ENCODE measurements at regions not wholly inside any gene's neighbourhood (a gene's known extent, or its start where the extent isn't known, plus 50 kb on each side); places are given as distances from the start of the nearest gene placed in this dataset.
A peak's percentile ranks its signal among the peaks of the same experiment; 100 is the strongest.

GRCh38 chr22:49606562-49607290 is 220.9 kb downstream of the BRD1 start:
- no peak overlapping the region for H3K27ac ChIP-seq (ENCODE audit: low read length)
- no peak for DNase-seq
- H2AFZ ChIP-seq (ENCODE audit: low read length), result no peak overlapping the region
- H3K4me2 ChIP-seq (ENCODE audit: low read depth, low read length, poor library complexity, severe bottlenecking), result no peak overlapping the region
- H3K9ac ChIP-seq (ENCODE audit: low read length), result no peak overlapping the region
- H3K4me3 ChIP-seq (ENCODE audit: low read length), result no peak overlapping the region
- no peaks in the 10 kb centered on the region for H3K4me1 ChIP-seq (ENCODE audit: low read length)
- H3K79me2 ChIP-seq (ENCODE audit: low read length), result peaks cover 93% of the 10 kb centered on the region
- H3K9me3 ChIP-seq (ENCODE audit: low read length), result peaks cover 6% of the 10 kb centered on the region; the same call in 1 of the 2 replicates
- H3K9me2 ChIP-seq (replicated peaks; ENCODE audit: insufficient read depth, low read length), result no peaks in the 10 kb centered on the region
- no peaks in the 10 kb centered on the region for H3K27me3 ChIP-seq (ENCODE audit: low read length)
- no peaks in the 10 kb centered on the region for H4K20me1 ChIP-seq (ENCODE audit: insufficient read depth, low read depth, low read length)
- peaks cover 42% of the 10 kb centered on the region for H3K36me3 ChIP-seq (ENCODE audit: insufficient read depth, low read length)

DNA sequence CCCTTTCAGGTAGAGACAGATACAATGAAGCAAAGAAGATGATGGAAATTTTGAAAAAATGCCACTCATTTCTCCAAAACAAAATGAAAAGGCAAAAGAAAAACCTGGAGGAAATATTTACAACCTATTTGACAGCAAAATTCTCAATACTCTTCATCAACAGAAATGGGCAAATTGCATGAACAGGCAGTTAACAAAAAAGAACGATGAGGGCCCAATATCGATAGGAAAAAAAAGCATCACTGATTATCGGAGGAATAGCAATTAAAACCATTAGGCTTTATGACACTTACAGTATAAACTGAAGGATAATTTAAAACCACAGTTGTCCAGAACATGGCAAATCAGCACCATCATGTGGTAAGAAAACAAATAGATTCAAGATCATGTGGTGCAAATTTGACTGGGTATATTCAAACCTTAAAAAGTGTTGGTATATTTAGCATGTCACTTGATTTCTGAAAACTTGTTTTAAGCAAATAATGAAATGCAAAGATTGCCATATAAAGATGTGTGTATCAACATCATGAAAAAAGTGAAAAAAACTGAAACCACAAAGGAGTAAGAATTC is 222.9 kb downstream of the BRD1 start:
- H3K9me2 ChIP-seq (replicated peaks; ENCODE audit: insufficient read depth, low read length), result no peaks in the 10 kb centered on the region
- H3K36me3 ChIP-seq (ENCODE audit: insufficient read depth, low read length), result peaks cover 29% of the 10 kb centered on the region
- no peak overlapping the region for H3K27ac ChIP-seq (ENCODE audit: low read length)
- H3K79me2 ChIP-seq (ENCODE audit: low read length), result peaks cover 92% of the 10 kb centered on the region
- no peak overlapping the region for H3K4me3 ChIP-seq (ENCODE audit: low read length)
- H4K20me1 ChIP-seq (ENCODE audit: insufficient read depth, low read depth, low read length), result no peaks in the 10 kb centered on the region
- H3K4me2 ChIP-seq (ENCODE audit: low read depth, low read length, poor library complexity, severe bottlenecking), result no peak overlapping the region
- H3K9me3 ChIP-seq (ENCODE audit: low read length), result peaks cover 6% of the 10 kb centered on the region; the same call in 1 of the 2 replicates
- DNase-seq, result peak; percentile 50
- H3K27me3 ChIP-seq (ENCODE audit: low read length), result no peaks in the 10 kb centered on the region
- H2AFZ ChIP-seq (ENCODE audit: low read length), result no peak overlapping the region
- H3K4me1 ChIP-seq (ENCODE audit: low read length), result no peaks in the 10 kb centered on the region
- H3K9ac ChIP-seq (ENCODE audit: low read length), result no peak overlapping the region

DNA sequence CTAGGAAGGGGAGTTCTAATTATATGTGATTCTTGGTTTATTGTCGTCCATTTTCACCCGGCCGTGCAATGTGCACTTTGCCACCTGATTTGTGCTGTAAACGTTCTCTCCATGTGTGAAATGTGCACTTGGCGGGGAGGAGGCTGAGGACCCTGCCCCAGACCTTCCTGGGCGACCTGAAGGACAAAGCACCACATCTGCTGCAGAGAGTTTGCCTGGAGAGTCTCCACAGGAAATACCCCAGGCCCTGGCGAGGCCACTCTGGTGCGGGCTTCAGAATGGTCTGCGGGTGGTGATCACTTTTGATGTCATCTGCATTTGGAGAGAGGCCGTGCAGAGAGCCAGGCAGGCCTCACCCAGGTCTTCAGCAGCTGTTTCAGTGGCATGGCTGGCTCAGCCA is 224.7 kb downstream of the BRD1 start:
- Histone ChIP-seq H3K9ac (ENCODE audit: low read length) (no peak overlapping the region), H3K9me3 (ENCODE audit: low read length) (peaks cover 6% of the 10 kb centered on the region; the same call in 1 of the 2 replicates), H2AFZ (ENCODE audit: low read length) (no peak overlapping the region), H3K27me3 (ENCODE audit: low read length) (no peaks in the 10 kb centered on the region), H3K9me2 (replicated peaks; ENCODE audit: insufficient read depth, low read length) (no peaks in the 10 kb centered on the region), H4K20me1 (ENCODE audit: insufficient read depth, low read depth, low read length) (0 out of 2 replicates have a peak, but pooled peaks cover 4% of the 10 kb centered on the region), H3K79me2 (ENCODE audit: low read length) (peaks cover 89% of the 10 kb centered on the region), H3K4me2 (ENCODE audit: low read depth, low read length, poor library complexity, severe bottlenecking) (no peak overlapping the region), H3K27ac (ENCODE audit: low read length) (no peak overlapping the region), H3K4me1 (ENCODE audit: low read length) (no peaks in the 10 kb centered on the region), H3K36me3 (ENCODE audit: insufficient read depth, low read length) (peaks cover 24% of the 10 kb centered on the region), H3K4me3 (ENCODE audit: low read length) (no peak overlapping the region)
- no peak for DNase-seq

- Histone ChIP-seq H3K79me2 (ENCODE audit: low read length) (peaks cover 89% of the 10 kb centered on the region), H3K4me3 (ENCODE audit: low read length) (no peak overlapping the region), H3K4me1 (ENCODE audit: low read length) (no peaks in the 10 kb centered on the region), H3K27ac (ENCODE audit: low read length) (no peak overlapping the region), H3K36me3 (ENCODE audit: insufficient read depth, low read length) (peaks cover 20% of the 10 kb centered on the region), H3K9ac (ENCODE audit: low read length) (no peak overlapping the region), H3K9me2 (replicated peaks; ENCODE audit: insufficient read depth, low read length) (no peaks in the 10 kb centered on the region), H3K9me3 (ENCODE audit: low read length) (peaks cover 6% of the 10 kb centered on the region; the same call in 1 of the 2 replicates), H4K20me1 (ENCODE audit: insufficient read depth, low read depth, low read length) (0 out of 2 replicates have a peak, but pooled peaks cover 4% of the 10 kb centered on the region), H3K4me2 (ENCODE audit: low read depth, low read length, poor library complexity, severe bottlenecking) (no peak overlapping the region), H3K27me3 (ENCODE audit: low read length) (no peaks in the 10 kb centered on the region), H2AFZ (ENCODE audit: low read length) (no peak overlapping the region)
- DNase-seq, result no peak
Observed at GRCh38 chr22:49602481-49602880, 225.2 kb downstream of the BRD1 start.

DNA sequence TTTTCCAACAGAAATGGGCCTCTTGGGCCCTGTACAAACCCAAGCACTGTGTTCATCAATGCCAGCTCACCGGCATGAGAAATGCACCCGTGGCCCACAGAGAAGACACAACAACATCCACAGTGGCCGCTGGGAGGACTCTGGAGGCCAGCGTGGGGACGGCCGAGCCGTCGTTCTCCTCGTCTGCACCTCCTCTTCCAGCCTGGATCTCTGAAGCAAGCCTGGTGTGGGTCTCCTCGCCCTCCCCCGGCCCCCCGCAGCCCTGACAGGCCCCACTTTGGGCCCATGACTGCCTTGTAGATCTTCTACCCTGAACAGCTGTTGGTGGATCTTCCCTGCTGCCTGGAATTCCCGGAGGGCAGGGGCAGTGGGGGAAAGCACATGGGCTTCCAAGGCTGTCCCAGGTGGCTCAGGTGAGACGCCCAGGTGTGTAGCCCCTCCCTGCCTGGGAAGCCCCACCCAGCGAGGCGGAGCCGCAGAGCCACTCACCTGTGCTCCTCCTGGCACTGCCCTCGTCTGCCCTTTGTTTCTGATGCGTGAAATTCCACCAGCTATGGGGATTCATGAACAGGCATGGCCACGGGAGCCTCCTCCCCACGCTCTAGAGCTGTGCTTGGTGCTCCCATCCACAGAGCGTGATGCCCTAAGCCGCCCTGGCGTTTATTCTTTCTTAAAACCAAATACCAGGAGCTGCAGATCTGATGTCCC is 225.9 kb downstream of the BRD1 start:
- no peak overlapping the region for H3K27ac ChIP-seq (ENCODE audit: low read length)
- H3K9me3 ChIP-seq (ENCODE audit: low read length), result peaks cover 6% of the 10 kb centered on the region; the same call in 1 of the 2 replicates
- no peaks in the 10 kb centered on the region for H3K4me1 ChIP-seq (ENCODE audit: low read length)
- H3K36me3 ChIP-seq (ENCODE audit: insufficient read depth, low read length), result peaks cover 27% of the 10 kb centered on the region
- 0 out of 2 replicates have a peak, but pooled peaks cover 4% of the 10 kb centered on the region for H4K20me1 ChIP-seq (ENCODE audit: insufficient read depth, low read depth, low read length)
- no peak for DNase-seq
- peaks cover 90% of the 10 kb centered on the region for H3K79me2 ChIP-seq (ENCODE audit: low read length)
- H3K4me2 ChIP-seq (ENCODE audit: low read depth, low read length, poor library complexity, severe bottlenecking), result no peak overlapping the region
- no peak overlapping the region for H3K9ac ChIP-seq (ENCODE audit: low read length)
- H2AFZ ChIP-seq (ENCODE audit: low read length), result no peak overlapping the region
- H3K27me3 ChIP-seq (ENCODE audit: low read length), result no peaks in the 10 kb centered on the region
- no peak overlapping the region for H3K4me3 ChIP-seq (ENCODE audit: low read length)
- H3K9me2 ChIP-seq (replicated peaks; ENCODE audit: insufficient read depth, low read length), result no peaks in the 10 kb centered on the region

DNA sequence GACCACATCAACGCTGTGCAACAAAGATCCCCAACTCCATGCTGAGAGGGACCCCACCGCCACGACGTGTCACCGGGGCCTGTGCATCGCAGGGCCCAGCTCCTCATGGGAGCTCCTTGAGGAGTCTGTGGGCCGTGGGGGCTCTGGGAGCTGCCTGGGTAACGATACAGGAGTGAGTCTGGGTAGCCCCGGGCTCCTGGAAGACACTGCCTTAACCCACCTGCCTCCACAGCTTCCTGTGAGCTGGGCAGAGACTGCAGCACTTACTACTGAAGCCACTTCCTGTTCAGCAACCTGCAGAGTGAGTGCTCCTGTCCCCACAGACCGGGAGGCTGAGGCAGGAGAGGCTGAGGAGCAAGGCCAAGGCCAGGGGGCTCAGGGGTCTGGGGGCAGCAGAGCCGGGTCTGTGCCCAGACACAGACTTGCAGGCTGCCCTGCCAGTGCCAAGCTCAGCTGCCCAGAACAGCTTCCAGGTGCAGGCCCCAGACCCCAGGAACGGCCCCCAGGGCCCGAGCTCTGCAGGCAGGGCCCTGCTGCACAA is 226.7 kb downstream of the BRD1 start:
- H3K27me3 ChIP-seq (ENCODE audit: low read length), result no peaks in the 10 kb centered on the region

DNA sequence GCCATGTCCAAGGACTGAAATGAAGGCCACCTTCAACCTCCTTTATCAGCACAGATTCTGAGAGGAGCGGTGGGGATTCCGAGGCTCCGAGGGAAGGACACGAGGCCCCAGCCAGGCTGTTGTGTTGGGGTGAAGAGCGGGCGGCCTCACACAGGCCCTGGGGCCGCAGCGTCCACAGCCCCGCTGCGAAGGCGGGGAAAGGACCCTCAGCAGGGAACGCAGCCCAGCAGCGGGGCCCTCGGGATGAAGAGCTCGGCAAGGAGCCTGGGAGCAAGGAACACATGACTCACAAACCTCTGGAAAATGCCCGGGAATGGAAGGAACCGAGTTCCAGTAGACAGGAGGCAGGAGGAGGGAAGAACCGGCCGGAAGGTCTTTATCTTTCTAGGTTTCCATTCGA is 227.2 kb downstream of the BRD1 start:
- Histone ChIP-seq H2AFZ (ENCODE audit: low read length) (no peak overlapping the region), H4K20me1 (ENCODE audit: insufficient read depth, low read depth, low read length) (0 out of 2 replicates have a peak, but pooled peaks cover 4% of the 10 kb centered on the region)
- DNase-seq, result no peak

More for the DNA sequence above, 226.7 kb downstream of the BRD1 start:
- Histone ChIP-seq H3K4me3 (ENCODE audit: low read length) (no peak overlapping the region), H4K20me1 (ENCODE audit: insufficient read depth, low read depth, low read length) (0 out of 2 replicates have a peak, but pooled peaks cover 4% of the 10 kb centered on the region), H3K79me2 (ENCODE audit: low read length) (peaks cover 92% of the 10 kb centered on the region), H3K27ac (ENCODE audit: low read length) (no peak overlapping the region), H3K9me3 (ENCODE audit: low read length) (peaks cover 6% of the 10 kb centered on the region; the same call in 1 of the 2 replicates), H2AFZ (ENCODE audit: low read length) (no peak overlapping the region), H3K4me1 (ENCODE audit: low read length) (no peaks in the 10 kb centered on the region), H3K36me3 (ENCODE audit: insufficient read depth, low read length) (peaks cover 34% of the 10 kb centered on the region), H3K4me2 (ENCODE audit: low read depth, low read length, poor library complexity, severe bottlenecking) (no peak overlapping the region), H3K9me2 (replicated peaks; ENCODE audit: insufficient read depth, low read length) (no peaks in the 10 kb centered on the region), H3K9ac (ENCODE audit: low read length) (no peak overlapping the region)
- no peak for DNase-seq

More for the DNA sequence above, 227.2 kb downstream of the BRD1 start:
- no peaks in the 10 kb centered on the region for H3K27me3 ChIP-seq (ENCODE audit: low read length)
- H3K9ac ChIP-seq (ENCODE audit: low read length), result no peak overlapping the region
- no peak overlapping the region for H3K4me2 ChIP-seq (ENCODE audit: low read depth, low read length, poor library complexity, severe bottlenecking)
- H3K4me3 ChIP-seq (ENCODE audit: low read length), result no peak overlapping the region
- H3K9me2 ChIP-seq (replicated peaks; ENCODE audit: insufficient read depth, low read length), result no peaks in the 10 kb centered on the region
- peaks cover 6% of the 10 kb centered on the region; the same call in 1 of the 2 replicates for H3K9me3 ChIP-seq (ENCODE audit: low read length)
- H3K79me2 ChIP-seq (ENCODE audit: low read length), result peaks cover 94% of the 10 kb centered on the region
- H3K36me3 ChIP-seq (ENCODE audit: insufficient read depth, low read length), result peaks cover 37% of the 10 kb centered on the region
- no peaks in the 10 kb centered on the region for H3K4me1 ChIP-seq (ENCODE audit: low read length)
- H3K27ac ChIP-seq (ENCODE audit: low read length), result no peak overlapping the region

Measured in Karpas-422 (cell line).